SU-DHL-6 (cell line): ENCODE measurements at regions not wholly inside any gene's neighbourhood (a gene's known extent, or its start where the extent isn't known, plus 50 kb on each side); places are given as distances from the start of the nearest gene placed in this dataset.

Experiments
- EZH2phosphoT487 ChIP-seq: fragments of 200-600 bp; sonication (generic), shearing (Covaris generic); conservative IDR thresholded peaks from 2 replicates; pipeline ENCODE4 v1.6.1; 2018; ENCODE audit warnings: mild to moderate bottlenecking, antibody characterized with exemption, low read length, moderate library complexity, mixed read lengths
- TF ChIP-seq, protein P1 (sequence below): fragments of 200-600 bp; sonication (generic); IDR thresholded peaks from one replicate; pipeline ENCODE4 v1.5.1; 2017; ENCODE audit warnings: antibody characterized with exemption, mild to moderate bottlenecking, low read length, moderate library complexity; ENCODE audit not compliant: insufficient read depth, poor library complexity, severe bottlenecking

DNA sequence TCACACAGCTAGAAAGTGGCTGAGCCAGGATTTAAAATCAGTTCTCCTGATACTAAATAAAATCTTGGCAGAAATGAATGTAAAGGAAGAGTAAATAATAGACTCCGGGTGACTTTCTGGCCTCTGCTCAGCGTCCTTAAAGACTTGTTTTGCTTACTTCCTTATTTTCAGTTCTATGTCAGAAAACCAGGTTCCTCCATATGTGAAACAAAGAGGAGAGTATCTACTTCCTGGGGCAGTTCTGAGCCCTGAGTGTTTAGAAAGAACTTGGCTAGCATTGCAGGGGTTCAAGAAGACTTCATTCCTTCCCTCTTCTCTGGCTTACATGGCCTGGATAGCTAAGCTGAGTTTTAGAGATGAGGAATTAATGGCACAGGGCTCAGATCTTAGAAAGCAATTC lies 222.8 kb upstream of the TLE3 start:
- TF ChIP-seq, protein P1, sequence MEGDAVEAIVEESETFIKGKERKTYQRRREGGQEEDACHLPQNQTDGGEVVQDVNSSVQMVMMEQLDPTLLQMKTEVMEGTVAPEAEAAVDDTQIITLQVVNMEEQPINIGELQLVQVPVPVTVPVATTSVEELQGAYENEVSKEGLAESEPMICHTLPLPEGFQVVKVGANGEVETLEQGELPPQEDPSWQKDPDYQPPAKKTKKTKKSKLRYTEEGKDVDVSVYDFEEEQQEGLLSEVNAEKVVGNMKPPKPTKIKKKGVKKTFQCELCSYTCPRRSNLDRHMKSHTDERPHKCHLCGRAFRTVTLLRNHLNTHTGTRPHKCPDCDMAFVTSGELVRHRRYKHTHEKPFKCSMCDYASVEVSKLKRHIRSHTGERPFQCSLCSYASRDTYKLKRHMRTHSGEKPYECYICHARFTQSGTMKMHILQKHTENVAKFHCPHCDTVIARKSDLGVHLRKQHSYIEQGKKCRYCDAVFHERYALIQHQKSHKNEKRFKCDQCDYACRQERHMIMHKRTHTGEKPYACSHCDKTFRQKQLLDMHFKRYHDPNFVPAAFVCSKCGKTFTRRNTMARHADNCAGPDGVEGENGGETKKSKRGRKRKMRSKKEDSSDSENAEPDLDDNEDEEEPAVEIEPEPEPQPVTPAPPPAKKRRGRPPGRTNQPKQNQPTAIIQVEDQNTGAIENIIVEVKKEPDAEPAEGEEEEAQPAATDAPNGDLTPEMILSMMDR: no peak
- TF ChIP-seq EZH2phosphoT487: no peak
